ENCODE measurements at regions not wholly inside any gene's neighbourhood (a gene's known extent, or its start where the extent isn't known, plus 50 kb on each side); places are given as distances from the start of the nearest gene placed in this dataset.

GRCh38 chr4:59068722-59069418 lies 1958.7 kb upstream of the IGFBP7 start:
- no peak overlapping the region for H4K5ac ChIP-seq (ENCODE audit: insufficient read length, low read depth, low read length)

More at GRCh38 chr4:59068722-59069418, 1958.7 kb upstream of the IGFBP7 start:
- Histone ChIP-seq H3K4me1 (ENCODE audit: insufficient read depth, low read length) (no peaks in the 10 kb centered on the region; the same call in 1 of the 2 replicates), H2BK20ac (ENCODE audit: low read depth, low read length, poor library complexity, severe bottlenecking) (no peak overlapping the region), H3K56ac (ENCODE audit: insufficient read length, low read depth, low read length) (no peak overlapping the region), H3K23ac (ENCODE audit: insufficient read length, low read depth, low read length) (no peak overlapping the region), H2AK5ac (ENCODE audit: insufficient read length, low read length) (no peak overlapping the region), H3K9me3 (ENCODE audit: control insufficient read depth, low read depth, low read length) (no peaks in the 10 kb centered on the region), H3K9ac (ENCODE audit: extremely low read depth, insufficient read length, low read length) (no peak overlapping the region), H2AFZ (ENCODE audit: low read length) (no peak overlapping the region), H2BK12ac (ENCODE audit: insufficient read length, low read depth, low read length) (no peak overlapping the region), H2BK15ac (ENCODE audit: low read depth, low read length) (no peak overlapping the region), H3K18ac (ENCODE audit: insufficient read length, low read depth, low read length) (no peak overlapping the region), H3K27me3 (ENCODE audit: insufficient read depth, low read length) (no peaks in the 10 kb centered on the region), H3K23me2 (ENCODE audit: insufficient read length, low read depth, low read length, poor library complexity, severe bottlenecking) (no peaks in the 10 kb centered on the region), H4K91ac (ENCODE audit: insufficient read length, low read depth, low read length) (no peak overlapping the region), H3K14ac (ENCODE audit: insufficient read depth, low read length) (no peak overlapping the region), H4K8ac (replicated peaks; ENCODE audit: insufficient read length, low read depth, low read length) (no peak overlapping the region), H4K20me1 (ENCODE audit: control insufficient read depth, insufficient read depth, insufficient read length) (no peaks in the 10 kb centered on the region), H3K79me2 (ENCODE audit: insufficient read depth, low read length) (no peaks in the 10 kb centered on the region), H3K79me1 (ENCODE audit: insufficient read depth, low read depth, low read length, poor library complexity, severe bottlenecking) (no peaks in the 10 kb centered on the region), H3T11ph (ENCODE audit: low read length) (no peak overlapping the region), H2BK5ac (ENCODE audit: insufficient read length, low read length) (no peak overlapping the region), H2BK120ac (ENCODE audit: low read depth, low read length, poor library complexity, severe bottlenecking) (no peak overlapping the region), H3K27ac (ENCODE audit: insufficient read length, low read depth, low read length) (no peak overlapping the region), H3K4ac (ENCODE audit: low read depth, low read length) (no peak overlapping the region), H3K4me2 (ENCODE audit: insufficient read depth, insufficient read length, low read length) (no peak overlapping the region)
- Mint-ChIP-seq H3K4me3 (no peak overlapping the region), H3K4me1 (peaks cover 2 to 8% of the 10 kb centered on the region in 2 experiments; a peak in 2 of 4 replicates), H3K9me3 (no peaks in the 10 kb centered on the region), H3K27ac (no peak overlapping the region), H3K27me3 (ENCODE audit: low read depth) (no peaks in the 10 kb centered on the region), H3K36me3 (ENCODE audit: insufficient read depth in 1 of 3, low read depth in 3 of 3) (no peaks in the 10 kb centered on the region)
- DNase-seq = no peak
- WGBS (ENCODE audit: extremely low coverage, insufficient read length, low lambda C conversion rate) = no CpG with 5 or more reads among the region's 7 CpGs
- TF ChIP-seq, protein P1, sequence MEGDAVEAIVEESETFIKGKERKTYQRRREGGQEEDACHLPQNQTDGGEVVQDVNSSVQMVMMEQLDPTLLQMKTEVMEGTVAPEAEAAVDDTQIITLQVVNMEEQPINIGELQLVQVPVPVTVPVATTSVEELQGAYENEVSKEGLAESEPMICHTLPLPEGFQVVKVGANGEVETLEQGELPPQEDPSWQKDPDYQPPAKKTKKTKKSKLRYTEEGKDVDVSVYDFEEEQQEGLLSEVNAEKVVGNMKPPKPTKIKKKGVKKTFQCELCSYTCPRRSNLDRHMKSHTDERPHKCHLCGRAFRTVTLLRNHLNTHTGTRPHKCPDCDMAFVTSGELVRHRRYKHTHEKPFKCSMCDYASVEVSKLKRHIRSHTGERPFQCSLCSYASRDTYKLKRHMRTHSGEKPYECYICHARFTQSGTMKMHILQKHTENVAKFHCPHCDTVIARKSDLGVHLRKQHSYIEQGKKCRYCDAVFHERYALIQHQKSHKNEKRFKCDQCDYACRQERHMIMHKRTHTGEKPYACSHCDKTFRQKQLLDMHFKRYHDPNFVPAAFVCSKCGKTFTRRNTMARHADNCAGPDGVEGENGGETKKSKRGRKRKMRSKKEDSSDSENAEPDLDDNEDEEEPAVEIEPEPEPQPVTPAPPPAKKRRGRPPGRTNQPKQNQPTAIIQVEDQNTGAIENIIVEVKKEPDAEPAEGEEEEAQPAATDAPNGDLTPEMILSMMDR (conservative IDR thresholded peaks at IDR 0.05) = no peak

All from H9 (cell line).